Liver (tissue), 8 donors: ENCODE measurements at regions not wholly inside any gene's neighbourhood (a gene's known extent, or its start where the extent isn't known, plus 50 kb on each side); places are given as distances from the start of the nearest gene placed in this dataset.

Source experiments
- DNase-seq: peaks from one replicate; pipeline ENCODE4 v3.0.0-alpha.2; 2017; ENCODE audit warnings: low spot score
- H3K27ac ChIP-seq, 2 donors: one replicate each; pipeline ENCODE4 v1.7.0; 2013; ENCODE audit warnings: inconsistent platforms in 2 of 2, low read length in 2 of 2, control low read depth in 1 of 2, low read depth in 1 of 2, mild to moderate bottlenecking in 1 of 2
- H3K27me3 ChIP-seq, 4 donors: one replicate each; pipeline versions ENCODE4 v1.6.1 to v1.7.0; 2013; ENCODE audit warnings: low read length in 3 of 4, inconsistent platforms in 1 of 4, mild to moderate bottlenecking in 1 of 4, moderate library complexity in 1 of 4; ENCODE audit not compliant: control insufficient read depth in 4 of 4, insufficient read depth in 4 of 4
- H3K36me3 ChIP-seq, 4 donors: one replicate each; pipeline versions ENCODE4 v1.6.1 to v1.7.0; 2013; ENCODE audit warnings: low read length in 3 of 4, mild to moderate bottlenecking in 3 of 4, low read depth in 1 of 4, moderate library complexity in 1 of 4; ENCODE audit not compliant: control insufficient read depth in 4 of 4, insufficient read depth in 3 of 4
- H3K4me1 ChIP-seq, 4 donors: one replicate each; pipeline versions ENCODE4 v1.6.1 to v1.7.0; 2013; ENCODE audit warnings: low read length in 3 of 4, mild to moderate bottlenecking in 3 of 4, moderate library complexity in 1 of 4; ENCODE audit not compliant: control insufficient read depth in 4 of 4, insufficient read depth in 4 of 4
- H3K4me3 ChIP-seq, 3 donors: one replicate each; pipeline versions ENCODE4 v1.6.1 to v1.7.0; 2013; ENCODE audit warnings: low read length in 3 of 3, control low read depth in 1 of 3, low read depth in 1 of 3, mild to moderate bottlenecking in 1 of 3
- H3K9ac ChIP-seq, 2 donors: one replicate each; pipeline ENCODE4 v1.7.0; 2013; ENCODE audit warnings: low read length in 2 of 2, mild to moderate bottlenecking in 2 of 2, moderate library complexity in 2 of 2, control low read depth in 1 of 2, low read depth in 1 of 2
- H3K9me3 ChIP-seq, 4 donors: one replicate each; pipeline versions ENCODE4 v1.6.1 to v1.7.0; 2013; ENCODE audit warnings: low read length in 3 of 4; ENCODE audit not compliant: control insufficient read depth in 4 of 4
- EGR1 ChIP-seq, 2 donors: IDR thresholded peaks; 2 replicates each; pipeline ENCODE4 v1.6.1; 2016 to 2018; ENCODE audit warnings: antibody characterized with exemption in 2 of 2, low read depth in 2 of 2
- FOXA1 ChIP-seq: IDR thresholded peaks from 2 replicates; pipeline ENCODE4 v1.6.1; 2016; ENCODE audit warnings: antibody characterized with exemption
- FOXA2 ChIP-seq: IDR thresholded peaks from 2 replicates; pipeline ENCODE4 v1.6.1; 2016; ENCODE audit warnings: antibody characterized with exemption
- GABPA ChIP-seq, 2 donors: IDR thresholded peaks in 1 of 2; conservative IDR thresholded peaks in 1 of 2; 2 replicates each; pipeline ENCODE4 v1.6.1; 2016; ENCODE audit warnings: antibody characterized with exemption in 2 of 2, mild to moderate bottlenecking in 1 of 2, moderate library complexity in 1 of 2
- HNF4A ChIP-seq, 2 donors: conservative IDR thresholded peaks; 2 replicates each; pipeline ENCODE4 v1.6.1; 2016; ENCODE audit warnings: antibody characterized with exemption in 2 of 2, mild to moderate bottlenecking in 2 of 2
- HNF4G ChIP-seq: IDR thresholded peaks from 2 replicates; pipeline ENCODE4 v1.6.1; 2016; ENCODE audit warnings: antibody characterized with exemption
- JUND ChIP-seq, 2 donors: IDR thresholded peaks; 2 replicates each; pipeline ENCODE4 v1.6.1; 2016; ENCODE audit warnings: antibody characterized with exemption in 2 of 2
- NR2F2 ChIP-seq: IDR thresholded peaks from 2 replicates; pipeline ENCODE4 v1.6.1; 2016; ENCODE audit warnings: antibody characterized with exemption
- RAD21 ChIP-seq, 2 donors: IDR thresholded peaks; 2 replicates each; pipeline ENCODE4 v1.6.1; 2016; ENCODE audit warnings: antibody characterized with exemption in 2 of 2, mild to moderate bottlenecking in 2 of 2
- RXRA ChIP-seq, 2 donors: IDR thresholded peaks; 2 replicates each; pipeline ENCODE4 v1.6.1; 2017 to 2018; ENCODE audit warnings: antibody characterized with exemption in 2 of 2, mild to moderate bottlenecking in 1 of 2
- SP1 ChIP-seq: IDR thresholded peaks from 2 replicates; pipeline ENCODE4 v1.6.1; 2018; ENCODE audit warnings: antibody characterized with exemption, mild to moderate bottlenecking
- TAF1 ChIP-seq: conservative IDR thresholded peaks from 2 replicates; pipeline ENCODE4 v1.6.1; 2016; ENCODE audit warnings: antibody characterized with exemption, mild to moderate bottlenecking
- WGBS: extraction: QIAGEN DNeasy Blood & Tissue Kit; methylation state at CpG from one replicate; pipeline ENCODE4 v1.1.7; 2013; 5-methylcytosine and 5-hydroxymethylcytosine counted together
- TF ChIP-seq, protein P1 (sequence below): IDR thresholded peaks from 2 replicates; pipeline ENCODE4 v1.6.1; 2016; ENCODE audit warnings: antibody characterized with exemption, mild to moderate bottlenecking
- TF ChIP-seq, protein P2 (sequence below): IDR thresholded peaks from 2 replicates; pipeline ENCODE4 v1.6.1; 2016; ENCODE audit warnings: antibody characterized with exemption
- TF ChIP-seq, protein P3 (sequence below): IDR thresholded peaks from 2 replicates; pipeline ENCODE4 v1.6.1; 2016; ENCODE audit warnings: antibody characterized with exemption
- TF ChIP-seq, protein P4 (sequence below): IDR thresholded peaks from 2 replicates; pipeline ENCODE4 v1.6.1; 2016; ENCODE audit warnings: antibody characterized with exemption
- TF ChIP-seq, protein P5 (sequence below): fragments of 150-350 bp; IDR thresholded peaks from 2 replicates; pipeline ENCODE4 v1.5.1; 2017; ENCODE audit warnings: improper control_type of control experiment, low read depth, low read length; ENCODE audit not compliant: missing input control
- donor health status: healthy.
- donor health status: healthy.
- donor health status: healthy.
- donor health status: healthy.
- donor health status: healthy.

DNA sequence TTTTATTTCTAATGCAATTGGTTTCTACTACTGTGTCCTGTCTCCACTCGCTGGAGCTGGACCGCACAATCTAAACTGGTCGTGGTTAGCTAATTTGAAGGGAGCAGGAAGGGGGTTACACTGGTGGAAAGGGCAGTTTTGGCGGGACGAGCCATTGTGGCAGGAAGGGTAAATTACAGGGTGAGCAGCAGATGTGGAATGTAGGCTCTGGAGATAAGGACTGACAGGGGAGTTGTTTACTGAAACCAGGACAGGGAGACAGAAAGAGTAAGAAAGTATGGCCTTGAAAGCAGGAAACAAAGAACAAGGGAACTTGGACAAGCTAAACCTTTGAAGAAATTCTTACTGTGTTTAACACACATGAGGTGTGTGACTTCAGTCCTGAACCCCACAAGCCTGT, 147.8 kb downstream of the ATXN7L3B start (continued):
- TF ChIP-seq, protein P1, sequence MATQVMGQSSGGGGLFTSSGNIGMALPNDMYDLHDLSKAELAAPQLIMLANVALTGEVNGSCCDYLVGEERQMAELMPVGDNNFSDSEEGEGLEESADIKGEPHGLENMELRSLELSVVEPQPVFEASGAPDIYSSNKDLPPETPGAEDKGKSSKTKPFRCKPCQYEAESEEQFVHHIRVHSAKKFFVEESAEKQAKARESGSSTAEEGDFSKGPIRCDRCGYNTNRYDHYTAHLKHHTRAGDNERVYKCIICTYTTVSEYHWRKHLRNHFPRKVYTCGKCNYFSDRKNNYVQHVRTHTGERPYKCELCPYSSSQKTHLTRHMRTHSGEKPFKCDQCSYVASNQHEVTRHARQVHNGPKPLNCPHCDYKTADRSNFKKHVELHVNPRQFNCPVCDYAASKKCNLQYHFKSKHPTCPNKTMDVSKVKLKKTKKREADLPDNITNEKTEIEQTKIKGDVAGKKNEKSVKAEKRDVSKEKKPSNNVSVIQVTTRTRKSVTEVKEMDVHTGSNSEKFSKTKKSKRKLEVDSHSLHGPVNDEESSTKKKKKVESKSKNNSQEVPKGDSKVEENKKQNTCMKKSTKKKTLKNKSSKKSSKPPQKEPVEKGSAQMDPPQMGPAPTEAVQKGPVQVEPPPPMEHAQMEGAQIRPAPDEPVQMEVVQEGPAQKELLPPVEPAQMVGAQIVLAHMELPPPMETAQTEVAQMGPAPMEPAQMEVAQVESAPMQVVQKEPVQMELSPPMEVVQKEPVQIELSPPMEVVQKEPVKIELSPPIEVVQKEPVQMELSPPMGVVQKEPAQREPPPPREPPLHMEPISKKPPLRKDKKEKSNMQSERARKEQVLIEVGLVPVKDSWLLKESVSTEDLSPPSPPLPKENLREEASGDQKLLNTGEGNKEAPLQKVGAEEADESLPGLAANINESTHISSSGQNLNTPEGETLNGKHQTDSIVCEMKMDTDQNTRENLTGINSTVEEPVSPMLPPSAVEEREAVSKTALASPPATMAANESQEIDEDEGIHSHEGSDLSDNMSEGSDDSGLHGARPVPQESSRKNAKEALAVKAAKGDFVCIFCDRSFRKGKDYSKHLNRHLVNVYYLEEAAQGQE: no peak
- no peak for TF ChIP-seq NR2F2
- no peak for TF ChIP-seq RXRA (IDR thresholded peaks at IDR 0.05)
- TF ChIP-seq EGR1 (IDR thresholded peaks at IDR 0.05; ENCODE audit: low read depth in 2 of 2): no peak
- no peak for TF ChIP-seq HNF4A (conservative IDR thresholded peaks at IDR 0.05)
- TF ChIP-seq, protein P2, sequence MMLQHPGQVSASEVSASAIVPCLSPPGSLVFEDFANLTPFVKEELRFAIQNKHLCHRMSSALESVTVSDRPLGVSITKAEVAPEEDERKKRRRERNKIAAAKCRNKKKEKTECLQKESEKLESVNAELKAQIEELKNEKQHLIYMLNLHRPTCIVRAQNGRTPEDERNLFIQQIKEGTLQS: no peak

DNA sequence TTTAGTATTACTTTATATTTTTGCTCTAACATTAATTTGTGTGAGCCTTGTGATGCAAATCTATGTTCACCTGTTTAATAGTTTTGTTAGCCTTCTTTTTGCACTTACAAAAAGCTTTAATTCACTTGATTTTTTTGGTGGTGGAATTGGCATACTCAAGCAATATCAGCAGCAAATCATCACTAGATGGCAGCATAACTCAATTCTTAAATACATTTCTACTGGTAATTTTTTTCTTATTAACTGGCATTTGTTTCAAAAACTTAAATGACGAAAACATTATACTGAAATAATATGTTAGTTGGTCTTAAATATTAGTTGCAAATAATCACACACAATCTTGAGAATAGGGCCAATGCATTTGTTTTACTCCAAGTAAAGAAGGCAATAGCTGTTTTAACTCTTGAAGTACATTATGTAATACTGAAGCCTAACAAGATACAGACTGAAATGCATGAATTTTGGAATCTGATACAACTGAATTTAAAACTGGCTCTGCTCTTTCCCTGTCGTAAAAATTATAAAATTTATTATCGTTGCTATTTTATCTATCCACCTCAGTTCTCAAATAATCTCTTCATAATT, 151.5 kb downstream of the ATXN7L3B start:
- H3K36me3 ChIP-seq: no peaks in the 10 kb centered on the region
- TF ChIP-seq, protein P3, sequence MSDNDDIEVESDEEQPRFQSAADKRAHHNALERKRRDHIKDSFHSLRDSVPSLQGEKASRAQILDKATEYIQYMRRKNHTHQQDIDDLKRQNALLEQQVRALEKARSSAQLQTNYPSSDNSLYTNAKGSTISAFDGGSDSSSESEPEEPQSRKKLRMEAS: no peak
- TF ChIP-seq GABPA (IDR thresholded peaks at IDR 0.05 in 1 of 2, conservative IDR thresholded peaks at IDR 0.05 in 1 of 2): no peak
- TF ChIP-seq HNF4G: no peak
- no peak for TF ChIP-seq SP1
- no peak for TF ChIP-seq FOXA2
- TF ChIP-seq JUND (IDR thresholded peaks at IDR 0.05): no peak
- TF ChIP-seq EGR1 (IDR thresholded peaks at IDR 0.05; ENCODE audit: low read depth in 2 of 2): no peak
- TF ChIP-seq NR2F2: no peak
- TF ChIP-seq, protein P4, sequence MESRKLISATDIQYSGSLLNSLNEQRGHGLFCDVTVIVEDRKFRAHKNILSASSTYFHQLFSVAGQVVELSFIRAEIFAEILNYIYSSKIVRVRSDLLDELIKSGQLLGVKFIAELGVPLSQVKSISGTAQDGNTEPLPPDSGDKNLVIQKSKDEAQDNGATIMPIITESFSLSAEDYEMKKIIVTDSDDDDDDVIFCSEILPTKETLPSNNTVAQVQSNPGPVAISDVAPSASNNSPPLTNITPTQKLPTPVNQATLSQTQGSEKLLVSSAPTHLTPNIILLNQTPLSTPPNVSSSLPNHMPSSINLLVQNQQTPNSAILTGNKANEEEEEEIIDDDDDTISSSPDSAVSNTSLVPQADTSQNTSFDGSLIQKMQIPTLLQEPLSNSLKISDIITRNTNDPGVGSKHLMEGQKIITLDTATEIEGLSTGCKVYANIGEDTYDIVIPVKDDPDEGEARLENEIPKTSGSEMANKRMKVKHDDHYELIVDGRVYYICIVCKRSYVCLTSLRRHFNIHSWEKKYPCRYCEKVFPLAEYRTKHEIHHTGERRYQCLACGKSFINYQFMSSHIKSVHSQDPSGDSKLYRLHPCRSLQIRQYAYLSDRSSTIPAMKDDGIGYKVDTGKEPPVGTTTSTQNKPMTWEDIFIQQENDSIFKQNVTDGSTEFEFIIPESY: no peak
- TF ChIP-seq TAF1: no peak
- no peak for TF ChIP-seq FOXA1
- TF ChIP-seq RAD21 (IDR thresholded peaks at IDR 0.05): peak; percentile 75 to 76
- TF ChIP-seq, protein P5, sequence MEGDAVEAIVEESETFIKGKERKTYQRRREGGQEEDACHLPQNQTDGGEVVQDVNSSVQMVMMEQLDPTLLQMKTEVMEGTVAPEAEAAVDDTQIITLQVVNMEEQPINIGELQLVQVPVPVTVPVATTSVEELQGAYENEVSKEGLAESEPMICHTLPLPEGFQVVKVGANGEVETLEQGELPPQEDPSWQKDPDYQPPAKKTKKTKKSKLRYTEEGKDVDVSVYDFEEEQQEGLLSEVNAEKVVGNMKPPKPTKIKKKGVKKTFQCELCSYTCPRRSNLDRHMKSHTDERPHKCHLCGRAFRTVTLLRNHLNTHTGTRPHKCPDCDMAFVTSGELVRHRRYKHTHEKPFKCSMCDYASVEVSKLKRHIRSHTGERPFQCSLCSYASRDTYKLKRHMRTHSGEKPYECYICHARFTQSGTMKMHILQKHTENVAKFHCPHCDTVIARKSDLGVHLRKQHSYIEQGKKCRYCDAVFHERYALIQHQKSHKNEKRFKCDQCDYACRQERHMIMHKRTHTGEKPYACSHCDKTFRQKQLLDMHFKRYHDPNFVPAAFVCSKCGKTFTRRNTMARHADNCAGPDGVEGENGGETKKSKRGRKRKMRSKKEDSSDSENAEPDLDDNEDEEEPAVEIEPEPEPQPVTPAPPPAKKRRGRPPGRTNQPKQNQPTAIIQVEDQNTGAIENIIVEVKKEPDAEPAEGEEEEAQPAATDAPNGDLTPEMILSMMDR: peak; percentile 52
- TF ChIP-seq, protein P1: no peak
- TF ChIP-seq, protein P2: no peak

More for the DNA sequence above, 151.5 kb downstream of the ATXN7L3B start:
- Histone ChIP-seq H3K4me3 (no peak overlapping the region), H3K27me3 (no peaks in the 10 kb centered on the region), H3K27ac (no peak overlapping the region), H3K9me3 (peaks cover 0 to 2% (median 0%) of the 10 kb centered on the region in 4 donors), H3K9ac (no peak overlapping the region), H3K4me1 (no peaks in the 10 kb centered on the region)
- WGBS: 30% methylated on average over 3 of the region's 3 CpGs
- DNase-seq: no peak
